Sigmoid colon (tissue), 6 donors: ENCODE measurements at regions not wholly inside any gene's neighbourhood (a gene's known extent, or its start where the extent isn't known, plus 50 kb on each side); places are given as distances from the start of the nearest gene placed in this dataset.

Source experiments
- DNase-seq: peaks from one replicate; pipeline ENCODE4 v3.0.0-alpha.2; 2019
- H3K27ac ChIP-seq, 4 donors: fragments of 200-600 bp; sonication (generic); one replicate each; pipeline ENCODE4 v1.5.1; 2016 to 2019; ENCODE audit warnings: mild to moderate bottlenecking in 1 of 4
- H3K27me3 ChIP-seq, 3 donors: fragments of 200-600 bp; sonication (generic); one replicate each; pipeline ENCODE4 v1.5.1; 2019; ENCODE audit warnings: mild to moderate bottlenecking in 1 of 3
- H3K36me3 ChIP-seq, 4 donors: fragments of 200-600 bp; sonication (generic); one replicate each; pipeline ENCODE4 v1.5.1; 2016 to 2019
- H3K4me1 ChIP-seq, 4 donors: fragments of 200-600 bp; sonication (generic); one replicate each; pipeline ENCODE4 v1.5.1; 2017 to 2019
- H3K4me3 ChIP-seq, 4 donors: fragments of 200-600 bp; sonication (generic); one replicate each; pipeline ENCODE4 v1.5.1; 2017 to 2019; ENCODE audit warnings: mild to moderate bottlenecking in 2 of 4, moderate library complexity in 1 of 4
- H3K9me3 ChIP-seq, 4 donors: fragments of 200-600 bp in 3 of 4; sonication (generic) in 3 of 4; one replicate each; pipeline versions ENCODE4 v1.5.1 to v1.6.1; 2013 to 2019
- CTCF ChIP-seq, 4 experiments: fragments of 450-650 bp in 3 of 4; fragments of 200-600 bp in 1 of 4; IDR thresholded peaks; one replicate each; pipeline ENCODE4 v1.5.1; 2016 to 2019; ENCODE audit warnings: antibody characterized with exemption in 4 of 4, mild to moderate bottlenecking in 3 of 4, moderate library complexity in 2 of 4
- EP300 ChIP-seq, 4 donors: sonication (generic); formaldehyde crosslinking; IDR thresholded peaks; one replicate each; pipeline ENCODE4 v1.6.1; 2017; ENCODE audit warnings: antibody characterized with exemption in 4 of 4
- POLR2A ChIP-seq, 2 donors: fragments of 450-650 bp; IDR thresholded peaks; one replicate each; pipeline ENCODE4 v1.6.1; 2016; ENCODE audit warnings: antibody characterized with exemption in 2 of 2, mild to moderate bottlenecking in 2 of 2, moderate library complexity in 2 of 2
- POLR2AphosphoS5 ChIP-seq, 4 donors: sonication (generic); formaldehyde crosslinking; IDR thresholded peaks; one replicate each; pipeline ENCODE4 v1.6.1; 2017; ENCODE audit warnings: antibody characterized with exemption in 4 of 4
- WGBS, 2 donors: extraction: QIAGEN DNeasy Blood & Tissue Kit; methylation state at CpG; one replicate each; pipeline ENCODE4 v1.1.7; 2013; 5-methylcytosine and 5-hydroxymethylcytosine counted together
- intact Hi-C: fragments of 100-400 bp; cut with DNase I; formaldehyde crosslinking; loops from one replicate; pipeline ENCODE4 v1.15.1; 2023
- donor health status: healthy with polysubstance abuse.
- donor health status: healthy.

GRCh38 chr5:98656125-98656795 lies 117.2 kb upstream of the RGMB start:
- 24 to 50% methylated on average over 3 of the region's 3 CpGs for WGBS, 2 donors
- Histone ChIP-seq H3K4me3 (no peak overlapping the region), H3K27ac (no peak overlapping the region), H3K4me1 (no peaks in the 10 kb centered on the region), H3K9me3 (no peaks in the 10 kb centered on the region), H3K36me3 (no peaks in the 10 kb centered on the region), H3K27me3 (no peaks in the 10 kb centered on the region)
- no peak for TF ChIP-seq POLR2AphosphoS5 (IDR thresholded peaks at IDR 0.05)
- no peak for TF ChIP-seq POLR2A (IDR thresholded peaks at IDR 0.05)
- no peak for TF ChIP-seq CTCF (IDR thresholded peaks at IDR 0.05)
- TF ChIP-seq EP300 (IDR thresholded peaks at IDR 0.05), result no peak
- no peak for DNase-seq
- intact Hi-C loops, result no loop called here

GRCh38 chr5:98656796-98657195 lies 116.7 kb upstream of the RGMB start:
- H3K4me1 ChIP-seq, result no peaks in the 10 kb centered on the region
- TF ChIP-seq EP300 (IDR thresholded peaks at IDR 0.05) (no peak), POLR2A (IDR thresholded peaks at IDR 0.05) (no peak), CTCF (IDR thresholded peaks at IDR 0.05) (no peak), POLR2AphosphoS5 (IDR thresholded peaks at IDR 0.05) (no peak)
- no peaks in the 10 kb centered on the region for H3K27me3 ChIP-seq
- intact Hi-C loops, result no loop called here
- no peak overlapping the region for H3K27ac ChIP-seq
- 89 to 91% methylated on average over 1 of the region's 1 CpG for WGBS, 2 donors
- no peaks in the 10 kb centered on the region for H3K9me3 ChIP-seq
- DNase-seq, result no peak
- H3K36me3 ChIP-seq, result no peaks in the 10 kb centered on the region
- no peak overlapping the region for H3K4me3 ChIP-seq

- WGBS, 2 donors, result 90 to 93% methylated on average over 4 of the region's 4 CpGs
- intact Hi-C loops, result no loop called here
- TF ChIP-seq POLR2AphosphoS5 (IDR thresholded peaks at IDR 0.05), result no peak
- TF ChIP-seq CTCF (IDR thresholded peaks at IDR 0.05), result no peak
- TF ChIP-seq EP300 (IDR thresholded peaks at IDR 0.05), result no peak
- no peak for TF ChIP-seq POLR2A (IDR thresholded peaks at IDR 0.05)
- Histone ChIP-seq H3K4me3 (no peak overlapping the region), H3K9me3 (no peaks in the 10 kb centered on the region), H3K27me3 (no peaks in the 10 kb centered on the region), H3K36me3 (no peaks in the 10 kb centered on the region), H3K4me1 (no peaks in the 10 kb centered on the region), H3K27ac (no peak overlapping the region)
- DNase-seq, result no peak
Measured at GRCh38 chr5:98657559-98657958, 115.9 kb upstream of the RGMB start.

- peaks cover 0 to 2% (median 0%) of the 10 kb centered on the region in 4 donors for H3K9me3 ChIP-seq
- no peak overlapping the region for H3K27ac ChIP-seq
- H3K27me3 ChIP-seq, result no peaks in the 10 kb centered on the region
- intact Hi-C loops, result no loop called here
- no peak overlapping the region for H3K4me3 ChIP-seq
- no peaks in the 10 kb centered on the region for H3K36me3 ChIP-seq
- H3K4me1 ChIP-seq, result no peaks in the 10 kb centered on the region
- no peak for DNase-seq
- no peak for TF ChIP-seq CTCF (IDR thresholded peaks at IDR 0.05)
- TF ChIP-seq EP300 (IDR thresholded peaks at IDR 0.05), result no peak
- no peak for TF ChIP-seq POLR2A (IDR thresholded peaks at IDR 0.05)
- no peak for TF ChIP-seq POLR2AphosphoS5 (IDR thresholded peaks at IDR 0.05)
Measured at GRCh38 chr5:98663521-98663920, 109.9 kb upstream of the RGMB start.

GRCh38 chr5:98664736-98665135 lies 108.7 kb upstream of the RGMB start:
- Histone ChIP-seq H3K27ac (no peak overlapping the region), H3K36me3 (no peaks in the 10 kb centered on the region), H3K27me3 (no peaks in the 10 kb centered on the region), H3K9me3 (peaks cover 0 to 2% (median 0%) of the 10 kb centered on the region in 4 donors), H3K4me1 (no peaks in the 10 kb centered on the region), H3K4me3 (no peak overlapping the region)
- intact Hi-C loops, result no loop called here
- TF ChIP-seq POLR2A (IDR thresholded peaks at IDR 0.05), result no peak
- TF ChIP-seq EP300 (IDR thresholded peaks at IDR 0.05), result no peak
- no peak for TF ChIP-seq POLR2AphosphoS5 (IDR thresholded peaks at IDR 0.05)
- no peak for TF ChIP-seq CTCF (IDR thresholded peaks at IDR 0.05)
- no peak for DNase-seq
- WGBS, 2 donors, result 93% methylated on average over 4 of the region's 4 CpGs
